ENCODE measurements at regions not wholly inside any gene's neighbourhood (a gene's known extent, or its start where the extent isn't known, plus 50 kb on each side); places are given as distances from the start of the nearest gene placed in this dataset.
A peak's percentile ranks its signal among the peaks of the same experiment; 100 is the strongest.

GRCh38 chr2:30359644-30360167 is 87.3 kb upstream of the LCLAT1 start:
- H3K9me1 ChIP-seq (replicated peaks; ENCODE audit: control insufficient read depth, extremely low read depth, insufficient read depth, low read length), result no peaks in the 10 kb centered on the region
- H3K4me1 ChIP-seq (ENCODE audit: control insufficient read depth, extremely low read depth, insufficient read depth, low read length), result peaks cover 4% of the 10 kb centered on the region
- no peak overlapping the region for H3K9ac ChIP-seq (replicated peaks; ENCODE audit: extremely low read depth, insufficient read depth, low read length)
- no peaks in the 10 kb centered on the region for H3K27me3 ChIP-seq (ENCODE audit: control insufficient read depth in 2 of 2, insufficient read depth in 2 of 2, low read length in 2 of 2)
- no peaks in the 10 kb centered on the region for H4K20me1 ChIP-seq (replicated peaks; ENCODE audit: control insufficient read depth, extremely low read depth, insufficient read depth, low read length)
- ChIA-PET POLR2A (no interaction called here), CTCF (interaction anchor here (1.6 kb wide), 1 partner anchor 352 kb away, joined by 3 read pairs; no protein-coding TSS in a partner anchor)
- H3K4me2 ChIP-seq (ENCODE audit: insufficient read depth, low read length), result no peak overlapping the region
- BruUV-seq (replicated peaks), result no TSS peak
- TF ChIP-seq CTCF (IDR thresholded peaks at IDR 0.05; ENCODE audit: extremely low read depth in 1 of 2, insufficient read depth in 1 of 2, low read depth in 1 of 2, low read length in 2 of 2), result no peak
- TF ChIP-seq MYC (IDR thresholded peaks at IDR 0.05; ENCODE audit: low read depth, low read length), result no peak
- no peaks in the 10 kb centered on the region for H3K9me3 ChIP-seq (replicated peaks; ENCODE audit: control insufficient read depth, insufficient read depth, low read length)
- dilution Hi-C loops (cut with MboI; ENCODE audit: extremely low pct_ligation_motif_present, low sequenced_read_pairs) (no loop called here), intact Hi-C loops (cut with micrococcal nuclease) (no loop called here)
- H3K27ac ChIP-seq (ENCODE audit: insufficient read depth, low read depth, low read length), result no peak overlapping the region
- H3K4me3 ChIP-seq (replicated peaks in 1 of 3; ENCODE audit: insufficient read depth in 1 of 3, low read depth in 1 of 3, low read length in 3 of 3), result no peak overlapping the region
- no peaks in the 10 kb centered on the region for H3K36me3 ChIP-seq (ENCODE audit: control insufficient read depth in 2 of 2, extremely low read depth in 1 of 2, insufficient read depth in 2 of 2, low read length in 2 of 2)
- DNase-seq (ENCODE audit: low read depth, low spot score) (no peak), FAIRE-seq (no peak)
- no peaks in the 10 kb centered on the region for H3K79me2 ChIP-seq (ENCODE audit: control insufficient read depth, insufficient read depth, low read length)
- no peak overlapping the region for H2AFZ ChIP-seq (ENCODE audit: low read depth, low read length)

- no peak for DNase-seq (ENCODE audit: low read depth, low spot score)
- Histone ChIP-seq H3K36me3 (ENCODE audit: control insufficient read depth in 2 of 2, extremely low read depth in 1 of 2, insufficient read depth in 2 of 2, low read length in 2 of 2) (no peaks in the 10 kb centered on the region), H3K4me1 (ENCODE audit: control insufficient read depth, extremely low read depth, insufficient read depth, low read length) (peaks cover 4% of the 10 kb centered on the region), H3K9me3 (replicated peaks; ENCODE audit: control insufficient read depth, insufficient read depth, low read length) (no peaks in the 10 kb centered on the region), H3K4me2 (ENCODE audit: insufficient read depth, low read length) (no peak overlapping the region), H3K27ac (ENCODE audit: insufficient read depth, low read depth, low read length) (no peak overlapping the region), H3K27me3 (ENCODE audit: control insufficient read depth in 2 of 2, insufficient read depth in 2 of 2, low read length in 2 of 2) (no peaks in the 10 kb centered on the region), H4K20me1 (replicated peaks; ENCODE audit: control insufficient read depth, extremely low read depth, insufficient read depth, low read length) (no peaks in the 10 kb centered on the region), H3K79me2 (ENCODE audit: control insufficient read depth, insufficient read depth, low read length) (no peaks in the 10 kb centered on the region), H3K9ac (replicated peaks; ENCODE audit: extremely low read depth, insufficient read depth, low read length) (no peak overlapping the region), H3K9me1 (replicated peaks; ENCODE audit: control insufficient read depth, extremely low read depth, insufficient read depth, low read length) (no peaks in the 10 kb centered on the region), H2AFZ (ENCODE audit: low read depth, low read length) (peak overlapping the region; percentile 11), H3K4me3 (replicated peaks in 1 of 3; ENCODE audit: insufficient read depth in 1 of 3, low read depth in 1 of 3, low read length in 3 of 3) (no peak overlapping the region)
- POLR2A ChIA-PET, result no interaction called here
- dilution Hi-C loops (cut with MboI; ENCODE audit: extremely low pct_ligation_motif_present, low sequenced_read_pairs), result no loop called here
- BruUV-seq (replicated peaks), result no TSS peak
- CTCF ChIA-PET, result interaction anchor here (1.3 to 1.8 kb wide), 2 partner anchors 9 to 197 kb away, joined by 4 read pairs; no protein-coding TSS in a partner anchor
- intact Hi-C loops (cut with micrococcal nuclease), result no loop called here
- TF ChIP-seq MAX (IDR thresholded peaks at IDR 0.05; ENCODE audit: insufficient read depth, insufficient read length), result no peak
- FAIRE-seq, result no peak
These were observed 85.2 kb upstream of the LCLAT1 start for GRCh38 chr2:30361751-30362394.

All from endothelial cell of umbilical vein (primary cell).